ENCODE measurements at regions not wholly inside any gene's neighbourhood (a gene's known extent, or its start where the extent isn't known, plus 50 kb on each side); places are given as distances from the start of the nearest gene placed in this dataset.
"Not testable (repeated sequence)": the region's sequence is repeated elsewhere in the genome, so short reads cannot be mapped to it uniquely, and the experiment has no call there.

GRCh38 chr6:40148882-40149573 is 214.8 kb upstream of the MOCS1 start:
- Histone ChIP-seq H3K4me1 (ENCODE audit: control insufficient read depth in 5 of 5, insufficient read depth in 5 of 5, low read length in 5 of 5) (no peaks in the 10 kb centered on the region), H3K36me3 (ENCODE audit: control insufficient read depth in 5 of 5, insufficient read depth in 5 of 5, low read length in 5 of 5) (no peaks in the 10 kb centered on the region), H3K9me3 (ENCODE audit: control insufficient read depth in 5 of 5, low read length in 5 of 5) (peaks cover 0 to 3% (median 0%) of the 10 kb centered on the region in 5 donors), H3K4me3 (ENCODE audit: low read depth in 1 of 5, low read length in 5 of 5) (no peak overlapping the region), H3K27ac (ENCODE audit: low read depth, low read length) (no peak overlapping the region), H3K9ac (ENCODE audit: low read length in 5 of 5) (no peak overlapping the region), H3K27me3 (ENCODE audit: control insufficient read depth in 5 of 5, insufficient read depth in 4 of 5, low read length in 5 of 5) (no peaks in the 10 kb centered on the region)

GRCh38 chr6:40146902-40147301 is 212.6 kb upstream of the MOCS1 start:
- Histone ChIP-seq H3K27ac (ENCODE audit: low read depth, low read length) (no peak overlapping the region), H3K9me3 (ENCODE audit: control insufficient read depth in 5 of 5, low read length in 5 of 5) (no peaks in the 10 kb centered on the region), H3K27me3 (ENCODE audit: control insufficient read depth in 5 of 5, insufficient read depth in 4 of 5, low read length in 5 of 5) (no peaks in the 10 kb centered on the region)

GRCh38 chr6:40139447-40139846 is 205.2 kb upstream of the MOCS1 start:
- H3K27ac ChIP-seq (ENCODE audit: low read depth, low read length): no peak overlapping the region
- no peak overlapping the region for H3K9ac ChIP-seq (ENCODE audit: low read length in 5 of 5)
- H3K4me1 ChIP-seq (ENCODE audit: control insufficient read depth in 5 of 5, insufficient read depth in 5 of 5, low read length in 5 of 5): no peaks in the 10 kb centered on the region
- H3K36me3 ChIP-seq (ENCODE audit: control insufficient read depth in 5 of 5, insufficient read depth in 5 of 5, low read length in 5 of 5): no peaks in the 10 kb centered on the region
- no peaks in the 10 kb centered on the region for H3K27me3 ChIP-seq (ENCODE audit: control insufficient read depth in 5 of 5, insufficient read depth in 4 of 5, low read length in 5 of 5)
- no peak overlapping the region for H3K4me3 ChIP-seq (ENCODE audit: low read depth in 1 of 5, low read length in 5 of 5)
- H3K9me3 ChIP-seq (ENCODE audit: control insufficient read depth in 5 of 5, low read length in 5 of 5): no peaks in the 10 kb centered on the region

More at GRCh38 chr6:40146902-40147301, 212.6 kb upstream of the MOCS1 start:
- H3K9ac ChIP-seq (ENCODE audit: low read length in 5 of 5): no peak overlapping the region
- H3K4me3 ChIP-seq (ENCODE audit: low read depth in 1 of 5, low read length in 5 of 5): no peak overlapping the region
- no peaks in the 10 kb centered on the region for H3K36me3 ChIP-seq (ENCODE audit: control insufficient read depth in 5 of 5, insufficient read depth in 5 of 5, low read length in 5 of 5)
- H3K4me1 ChIP-seq (ENCODE audit: control insufficient read depth in 5 of 5, insufficient read depth in 5 of 5, low read length in 5 of 5): no peaks in the 10 kb centered on the region

- Histone ChIP-seq H3K4me1 (ENCODE audit: control insufficient read depth in 5 of 5, insufficient read depth in 5 of 5, low read length in 5 of 5) (no peaks in the 10 kb centered on the region), H3K27ac (ENCODE audit: low read depth, low read length) (no peak overlapping the region), H3K9ac (ENCODE audit: low read length in 5 of 5) (no peak overlapping the region), H3K27me3 (ENCODE audit: control insufficient read depth in 5 of 5, insufficient read depth in 4 of 5, low read length in 5 of 5) (no peaks in the 10 kb centered on the region), H3K9me3 (ENCODE audit: control insufficient read depth in 5 of 5, low read length in 5 of 5) (no peaks in the 10 kb centered on the region), H3K36me3 (ENCODE audit: control insufficient read depth in 5 of 5, insufficient read depth in 5 of 5, low read length in 5 of 5) (no peaks in the 10 kb centered on the region), H3K4me3 (ENCODE audit: low read depth in 1 of 5, low read length in 5 of 5) (no peak overlapping the region)
These were observed 204.0 kb upstream of the MOCS1 start for GRCh38 chr6:40138273-40138720.

- no peaks in the 10 kb centered on the region for H3K9me3 ChIP-seq (ENCODE audit: control insufficient read depth in 5 of 5, low read length in 5 of 5)
- no peaks in the 10 kb centered on the region for H3K27me3 ChIP-seq (ENCODE audit: control insufficient read depth in 5 of 5, insufficient read depth in 4 of 5, low read length in 5 of 5)
- H3K9ac ChIP-seq (ENCODE audit: low read length in 5 of 5): no peak overlapping the region
- no peak overlapping the region for H3K4me3 ChIP-seq (ENCODE audit: low read depth in 1 of 5, low read length in 5 of 5)
- no peaks in the 10 kb centered on the region for H3K36me3 ChIP-seq (ENCODE audit: control insufficient read depth in 5 of 5, insufficient read depth in 5 of 5, low read length in 5 of 5)
- no peak overlapping the region for H3K27ac ChIP-seq (ENCODE audit: low read depth, low read length)
- H3K4me1 ChIP-seq (ENCODE audit: control insufficient read depth in 5 of 5, insufficient read depth in 5 of 5, low read length in 5 of 5): no peaks in the 10 kb centered on the region
These were observed 201.3 kb upstream of the MOCS1 start for GRCh38 chr6:40135491-40136072.

GRCh38 chr6:40133981-40134380 is 199.7 kb upstream of the MOCS1 start:
- not testable (repeated sequence) for H3K9ac ChIP-seq (ENCODE audit: low read length in 5 of 5); H3K9me3 ChIP-seq (ENCODE audit: control insufficient read depth in 5 of 5, low read length in 5 of 5); H3K27ac ChIP-seq (ENCODE audit: low read depth, low read length); H3K27me3 ChIP-seq (ENCODE audit: control insufficient read depth in 5 of 5, insufficient read depth in 4 of 5, low read length in 5 of 5); H3K36me3 ChIP-seq (ENCODE audit: control insufficient read depth in 5 of 5, insufficient read depth in 5 of 5, low read length in 5 of 5); H3K4me1 ChIP-seq (ENCODE audit: control insufficient read depth in 5 of 5, insufficient read depth in 5 of 5, low read length in 5 of 5); H3K4me3 ChIP-seq (ENCODE audit: low read depth in 1 of 5, low read length in 5 of 5)

- H3K36me3 ChIP-seq (ENCODE audit: control insufficient read depth in 5 of 5, insufficient read depth in 5 of 5, low read length in 5 of 5): no peaks in the 10 kb centered on the region
- no peak overlapping the region for H3K4me3 ChIP-seq (ENCODE audit: low read depth in 1 of 5, low read length in 5 of 5)
- no peaks in the 10 kb centered on the region for H3K9me3 ChIP-seq (ENCODE audit: control insufficient read depth in 5 of 5, low read length in 5 of 5)
- H3K9ac ChIP-seq (ENCODE audit: low read length in 5 of 5): no peak overlapping the region
- no peaks in the 10 kb centered on the region for H3K4me1 ChIP-seq (ENCODE audit: control insufficient read depth in 5 of 5, insufficient read depth in 5 of 5, low read length in 5 of 5)
- no peaks in the 10 kb centered on the region for H3K27me3 ChIP-seq (ENCODE audit: control insufficient read depth in 5 of 5, insufficient read depth in 4 of 5, low read length in 5 of 5)
- H3K27ac ChIP-seq (ENCODE audit: low read depth, low read length): no peak overlapping the region
These were observed 197.4 kb upstream of the MOCS1 start for GRCh38 chr6:40131675-40132074.

- Histone ChIP-seq H3K27me3 (ENCODE audit: control insufficient read depth in 5 of 5, insufficient read depth in 4 of 5, low read length in 5 of 5) (no peaks in the 10 kb centered on the region), H3K9ac (ENCODE audit: low read length in 5 of 5) (no peak overlapping the region), H3K36me3 (ENCODE audit: control insufficient read depth in 5 of 5, insufficient read depth in 5 of 5, low read length in 5 of 5) (no peaks in the 10 kb centered on the region), H3K4me3 (ENCODE audit: low read depth in 1 of 5, low read length in 5 of 5) (no peak overlapping the region), H3K9me3 (ENCODE audit: control insufficient read depth in 5 of 5, low read length in 5 of 5) (no peaks in the 10 kb centered on the region), H3K4me1 (ENCODE audit: control insufficient read depth in 5 of 5, insufficient read depth in 5 of 5, low read length in 5 of 5) (no peaks in the 10 kb centered on the region), H3K27ac (ENCODE audit: low read depth, low read length) (no peak overlapping the region)
These were observed 193.9 kb upstream of the MOCS1 start for GRCh38 chr6:40128127-40128526.

GRCh38 chr6:40125680-40126394 is 191.6 kb upstream of the MOCS1 start:
- Histone ChIP-seq H3K36me3 (ENCODE audit: control insufficient read depth in 5 of 5, insufficient read depth in 5 of 5, low read length in 5 of 5) (no peaks in the 10 kb centered on the region), H3K9me3 (ENCODE audit: control insufficient read depth in 5 of 5, low read length in 5 of 5) (no peaks in the 10 kb centered on the region), H3K4me1 (ENCODE audit: control insufficient read depth in 5 of 5, insufficient read depth in 5 of 5, low read length in 5 of 5) (no peaks in the 10 kb centered on the region), H3K27ac (ENCODE audit: low read depth, low read length) (no peak overlapping the region), H3K9ac (ENCODE audit: low read length in 5 of 5) (no peak overlapping the region), H3K4me3 (ENCODE audit: low read depth in 1 of 5, low read length in 5 of 5) (no peak overlapping the region), H3K27me3 (ENCODE audit: control insufficient read depth in 5 of 5, insufficient read depth in 4 of 5, low read length in 5 of 5) (no peaks in the 10 kb centered on the region)

GRCh38 chr6:40124924-40125323 is 190.7 kb upstream of the MOCS1 start:
- Histone ChIP-seq H3K9ac (ENCODE audit: low read length in 5 of 5) (no peak overlapping the region), H3K9me3 (ENCODE audit: control insufficient read depth in 5 of 5, low read length in 5 of 5) (no peaks in the 10 kb centered on the region), H3K4me1 (ENCODE audit: control insufficient read depth in 5 of 5, insufficient read depth in 5 of 5, low read length in 5 of 5) (no peaks in the 10 kb centered on the region), H3K4me3 (ENCODE audit: low read depth in 1 of 5, low read length in 5 of 5) (no peak overlapping the region), H3K36me3 (ENCODE audit: control insufficient read depth in 5 of 5, insufficient read depth in 5 of 5, low read length in 5 of 5) (no peaks in the 10 kb centered on the region), H3K27me3 (ENCODE audit: control insufficient read depth in 5 of 5, insufficient read depth in 4 of 5, low read length in 5 of 5) (no peaks in the 10 kb centered on the region), H3K27ac (ENCODE audit: low read depth, low read length) (no peak overlapping the region)
